Tongue (tissue), 1 donor: ENCODE measurements at regions not wholly inside any gene's neighbourhood (a gene's known extent, or its start where the extent isn't known, plus 50 kb on each side); places are given as distances from the start of the nearest gene placed in this dataset.
"Not testable (repeated sequence)": the region's sequence is repeated elsewhere in the genome, so short reads cannot be mapped to it uniquely, and the experiment has no call there.

Experiments
- DNase-seq: peaks from one replicate; pipeline ENCODE4 v3.0.0-alpha.2; 2015

- DNase-seq = not testable (repeated sequence)
Observed at GRCh38 chr1:53399370-53400133, 59.6 kb upstream of the DMRTB1 start.

GRCh38 chr1:53400761-53401674 lies 58.2 kb upstream of the DMRTB1 start:
- no peak for DNase-seq

- DNase-seq = no peak
Observed at GRCh38 chr1:53401813-53402745, 57.1 kb upstream of the DMRTB1 start.

GRCh38 chr1:53402891-53403655 lies 56.1 kb upstream of the DMRTB1 start:
- DNase-seq = no peak

- no peak for DNase-seq
Observed at GRCh38 chr1:53405737-53406136, 53.5 kb upstream of the DMRTB1 start.

- DNase-seq = no peak
Observed at GRCh38 chr1:53406551-53407235, 52.5 kb upstream of the DMRTB1 start.

- no peak for DNase-seq
Observed at GRCh38 chr1:53408013-53408754, 51.0 kb upstream of the DMRTB1 start.

GRCh38 chr1:53408755-53409129 lies 50.5 kb upstream of the DMRTB1 start:
- DNase-seq = no peak

GRCh38 chr1:53409233-53409632 lies 50.0 kb upstream of the DMRTB1 start:
- no peak for DNase-seq
